ACC112 (cell line): ENCODE measurements at regions not wholly inside any gene's neighbourhood (a gene's known extent, or its start where the extent isn't known, plus 50 kb on each side); places are given as distances from the start of the nearest gene placed in this dataset.

ENCODE experiments used
- H2AFZ ChIP-seq: fragments of 200-600 bp; sonication (generic); one replicate; pipeline ENCODE4 v1.6.0; 2017; ENCODE audit warnings: antibody characterized with exemption, low read length; ENCODE audit not compliant: unreplicated experiment
- H3K27ac ChIP-seq: fragments of 200-600 bp; sonication (generic); 2 replicates; pipeline ENCODE4 v1.5.1; 2014; ENCODE audit warnings: low read depth, mild to moderate bottlenecking, antibody characterized with exemption, low read length, moderate library complexity
- H3K27me3 ChIP-seq: fragments of 200-600 bp; sonication (generic); 2 replicates; pipeline ENCODE4 v1.6.1; 2014; ENCODE audit warnings: mild to moderate bottlenecking, antibody characterized with exemption, low read length, moderate library complexity, mixed read lengths; ENCODE audit not compliant: insufficient read depth
- H3K36me3 ChIP-seq: fragments of 200-600 bp; sonication (generic); 2 replicates; pipeline ENCODE4 v1.6.1; 2016; ENCODE audit warnings: mild to moderate bottlenecking, antibody characterized with exemption, low read length, moderate library complexity, mixed read lengths; ENCODE audit not compliant: insufficient read depth
- H3K4me1 ChIP-seq: fragments of 200-600 bp; sonication (generic); one replicate; pipeline ENCODE4 v1.6.1; 2016; ENCODE audit warnings: low read length, mixed read lengths; ENCODE audit not compliant: insufficient read depth, unreplicated experiment, control insufficient read depth
- H3K4me3 ChIP-seq: fragments of 200-600 bp; sonication (generic); 2 replicates; pipeline ENCODE4 v1.5.1; 2014; ENCODE audit warnings: mild to moderate bottlenecking, low read depth, low read length
- H3K79me2 ChIP-seq: fragments of 200-600 bp; sonication (generic); one replicate; pipeline ENCODE4 v1.6.0; 2016; ENCODE audit warnings: low read length; ENCODE audit not compliant: control insufficient read depth, unreplicated experiment, insufficient read depth

GRCh38 chr12:13390381-13390861 is 193.9 kb downstream of the EMP1 start:
- Histone ChIP-seq H3K36me3 (no peaks in the 10 kb centered on the region), H3K4me1 (peaks cover 4% of the 10 kb centered on the region), H2AFZ (no peak overlapping the region), H3K79me2 (no peaks in the 10 kb centered on the region), H3K27ac (no peak overlapping the region), H3K4me3 (no peak overlapping the region), H3K27me3 (peaks cover 15% of the 10 kb centered on the region)

- Histone ChIP-seq H3K79me2 (no peaks in the 10 kb centered on the region), H3K4me3 (no peak overlapping the region), H2AFZ (no peak overlapping the region), H3K27me3 (peaks cover 15% of the 10 kb centered on the region), H3K36me3 (no peaks in the 10 kb centered on the region), H3K4me1 (peaks cover 4% of the 10 kb centered on the region), H3K27ac (no peak overlapping the region)
These were observed 190.6 kb downstream of the EMP1 start for GRCh38 chr12:13387101-13387500.

GRCh38 chr12:13386323-13387039 is 190.0 kb downstream of the EMP1 start:
- H3K36me3 ChIP-seq: no peaks in the 10 kb centered on the region
- no peak overlapping the region for H2AFZ ChIP-seq
- H3K27ac ChIP-seq: no peak overlapping the region
- no peak overlapping the region for H3K4me3 ChIP-seq
- H3K27me3 ChIP-seq: peaks cover 15% of the 10 kb centered on the region
- peaks cover 4% of the 10 kb centered on the region for H3K4me1 ChIP-seq
- H3K79me2 ChIP-seq: no peaks in the 10 kb centered on the region

GRCh38 chr12:13383379-13383778 is 186.9 kb downstream of the EMP1 start:
- no peaks in the 10 kb centered on the region for H3K36me3 ChIP-seq
- H3K79me2 ChIP-seq: no peaks in the 10 kb centered on the region
- no peaks in the 10 kb centered on the region for H3K4me1 ChIP-seq

GRCh38 chr12:13380297-13380696 is 183.8 kb downstream of the EMP1 start:
- Histone ChIP-seq H2AFZ (no peak overlapping the region), H3K27ac (no peak overlapping the region), H3K4me1 (no peaks in the 10 kb centered on the region), H3K4me3 (no peak overlapping the region), H3K27me3 (no peaks in the 10 kb centered on the region), H3K79me2 (no peaks in the 10 kb centered on the region), H3K36me3 (no peaks in the 10 kb centered on the region)

More at GRCh38 chr12:13383379-13383778, 186.9 kb downstream of the EMP1 start:
- H2AFZ ChIP-seq: no peak overlapping the region
- no peak overlapping the region for H3K4me3 ChIP-seq
- peaks cover 13% of the 10 kb centered on the region for H3K27me3 ChIP-seq
- H3K27ac ChIP-seq: no peak overlapping the region

- no peaks in the 10 kb centered on the region for H3K27me3 ChIP-seq
- no peak overlapping the region for H2AFZ ChIP-seq
- no peaks in the 10 kb centered on the region for H3K36me3 ChIP-seq
- H3K4me3 ChIP-seq: no peak overlapping the region
- H3K27ac ChIP-seq: no peak overlapping the region
- no peaks in the 10 kb centered on the region for H3K4me1 ChIP-seq
- H3K79me2 ChIP-seq: no peaks in the 10 kb centered on the region
These were observed 183.1 kb downstream of the EMP1 start for GRCh38 chr12:13379531-13380188.

- Histone ChIP-seq H3K36me3 (no peaks in the 10 kb centered on the region), H3K4me1 (no peaks in the 10 kb centered on the region), H3K79me2 (no peaks in the 10 kb centered on the region), H3K27ac (no peak overlapping the region), H2AFZ (no peak overlapping the region), H3K4me3 (no peak overlapping the region), H3K27me3 (peaks cover 6% of the 10 kb centered on the region; the same call in 1 of the 2 replicates)
These were observed 181.2 kb downstream of the EMP1 start for GRCh38 chr12:13377698-13378097.

GRCh38 chr12:13376610-13377373 is 180.3 kb downstream of the EMP1 start:
- Histone ChIP-seq H2AFZ (no peak overlapping the region), H3K27ac (no peak overlapping the region), H3K4me3 (no peak overlapping the region)

GRCh38 chr12:13375583-13376345 is 179.2 kb downstream of the EMP1 start:
- H3K36me3 ChIP-seq: no peaks in the 10 kb centered on the region
- H3K79me2 ChIP-seq: no peaks in the 10 kb centered on the region
- no peak overlapping the region for H3K4me3 ChIP-seq
- H2AFZ ChIP-seq: no peak overlapping the region
- H3K27ac ChIP-seq: no peak overlapping the region
- H3K27me3 ChIP-seq: peaks cover 24% of the 10 kb centered on the region
- H3K4me1 ChIP-seq: no peaks in the 10 kb centered on the region

More at GRCh38 chr12:13376610-13377373, 180.3 kb downstream of the EMP1 start:
- Histone ChIP-seq H3K79me2 (no peaks in the 10 kb centered on the region), H3K27me3 (peaks cover 15% of the 10 kb centered on the region), H3K4me1 (no peaks in the 10 kb centered on the region), H3K36me3 (no peaks in the 10 kb centered on the region)

GRCh38 chr12:13374793-13375192 is 178.3 kb downstream of the EMP1 start:
- H2AFZ ChIP-seq: no peak overlapping the region
- no peaks in the 10 kb centered on the region for H3K4me1 ChIP-seq
- no peaks in the 10 kb centered on the region for H3K79me2 ChIP-seq
- H3K27me3 ChIP-seq: peaks cover 25% of the 10 kb centered on the region
- no peak overlapping the region for H3K27ac ChIP-seq
- H3K4me3 ChIP-seq: no peak overlapping the region
- H3K36me3 ChIP-seq: no peaks in the 10 kb centered on the region
